Fibroblast of lung (primary cell): ENCODE measurements at regions not wholly inside any gene's neighbourhood (a gene's known extent, or its start where the extent isn't known, plus 50 kb on each side); places are given as distances from the start of the nearest gene placed in this dataset.

Experiments used
- EZH2 ChIP-seq: IDR thresholded peaks from 2 replicates; pipeline ENCODE4 v1.5.1; 2012; ENCODE audit warnings: low read length, control low read depth, mild to moderate bottlenecking; ENCODE audit errors: missing control alignments
- TF ChIP-seq, protein P1 (sequence below), 2 donors: IDR thresholded peaks in 1 of 2; conservative IDR thresholded peaks in 1 of 2; 1 replicate in 1 of 2; 2 replicates in 1 of 2; pipeline ENCODE4 v1.5.1; 2011 to 2012; ENCODE audit warnings: low read length in 2 of 2, control low read depth in 1 of 2, inconsistent platforms in 1 of 2, low read depth in 1 of 2, mild to moderate bottlenecking in 1 of 2

DNA sequence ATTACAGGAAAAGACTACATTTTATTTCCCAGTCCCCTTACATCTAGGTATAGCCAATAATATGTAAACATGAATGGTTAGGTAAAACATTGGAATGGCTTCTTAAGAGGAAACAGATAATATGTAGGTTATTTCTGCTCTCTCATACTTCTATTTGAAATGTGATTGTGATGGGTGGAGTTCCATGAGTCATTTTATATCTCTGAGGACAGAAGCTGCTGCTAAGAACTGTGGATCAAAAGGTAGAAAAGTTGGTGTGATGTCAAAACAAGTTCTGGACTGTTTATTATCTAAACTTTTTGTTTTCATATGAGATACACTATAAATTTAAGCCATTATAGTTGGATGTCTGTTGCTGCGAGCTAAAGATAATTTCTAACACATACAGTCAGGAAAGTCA lies 799.4 kb upstream of the TENM4 start:
- TF ChIP-seq, protein P1, sequence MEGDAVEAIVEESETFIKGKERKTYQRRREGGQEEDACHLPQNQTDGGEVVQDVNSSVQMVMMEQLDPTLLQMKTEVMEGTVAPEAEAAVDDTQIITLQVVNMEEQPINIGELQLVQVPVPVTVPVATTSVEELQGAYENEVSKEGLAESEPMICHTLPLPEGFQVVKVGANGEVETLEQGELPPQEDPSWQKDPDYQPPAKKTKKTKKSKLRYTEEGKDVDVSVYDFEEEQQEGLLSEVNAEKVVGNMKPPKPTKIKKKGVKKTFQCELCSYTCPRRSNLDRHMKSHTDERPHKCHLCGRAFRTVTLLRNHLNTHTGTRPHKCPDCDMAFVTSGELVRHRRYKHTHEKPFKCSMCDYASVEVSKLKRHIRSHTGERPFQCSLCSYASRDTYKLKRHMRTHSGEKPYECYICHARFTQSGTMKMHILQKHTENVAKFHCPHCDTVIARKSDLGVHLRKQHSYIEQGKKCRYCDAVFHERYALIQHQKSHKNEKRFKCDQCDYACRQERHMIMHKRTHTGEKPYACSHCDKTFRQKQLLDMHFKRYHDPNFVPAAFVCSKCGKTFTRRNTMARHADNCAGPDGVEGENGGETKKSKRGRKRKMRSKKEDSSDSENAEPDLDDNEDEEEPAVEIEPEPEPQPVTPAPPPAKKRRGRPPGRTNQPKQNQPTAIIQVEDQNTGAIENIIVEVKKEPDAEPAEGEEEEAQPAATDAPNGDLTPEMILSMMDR (conservative IDR thresholded peaks at IDR 0.05 in 1 of 2, IDR thresholded peaks at IDR 0.05 in 1 of 2; ENCODE audit: low read depth in 1 of 2, low read length in 2 of 2) = no peak
- no peak for TF ChIP-seq EZH2
